CD4-positive, alpha-beta T cell treated with Interleukin-4 for 1 hour (primary cell): ENCODE measurements at regions not wholly inside any gene's neighbourhood (a gene's known extent, or its start where the extent isn't known, plus 50 kb on each side); places are given as distances from the start of the nearest gene placed in this dataset.
"Not testable (repeated sequence)": the region's sequence is repeated elsewhere in the genome, so short reads cannot be mapped to it uniquely, and the experiment has no call there.

Experiments
- DNase-seq, 2 donors: peaks; one replicate each; pipeline ENCODE4 v3.0.0-alpha.2; 2020 to 2022

GRCh38 chrX:13474164-13474516 is 95.3 kb upstream of the EGFL6 start:
- DNase-seq = peak in 1 of 2 donors; percentile 37

DNA sequence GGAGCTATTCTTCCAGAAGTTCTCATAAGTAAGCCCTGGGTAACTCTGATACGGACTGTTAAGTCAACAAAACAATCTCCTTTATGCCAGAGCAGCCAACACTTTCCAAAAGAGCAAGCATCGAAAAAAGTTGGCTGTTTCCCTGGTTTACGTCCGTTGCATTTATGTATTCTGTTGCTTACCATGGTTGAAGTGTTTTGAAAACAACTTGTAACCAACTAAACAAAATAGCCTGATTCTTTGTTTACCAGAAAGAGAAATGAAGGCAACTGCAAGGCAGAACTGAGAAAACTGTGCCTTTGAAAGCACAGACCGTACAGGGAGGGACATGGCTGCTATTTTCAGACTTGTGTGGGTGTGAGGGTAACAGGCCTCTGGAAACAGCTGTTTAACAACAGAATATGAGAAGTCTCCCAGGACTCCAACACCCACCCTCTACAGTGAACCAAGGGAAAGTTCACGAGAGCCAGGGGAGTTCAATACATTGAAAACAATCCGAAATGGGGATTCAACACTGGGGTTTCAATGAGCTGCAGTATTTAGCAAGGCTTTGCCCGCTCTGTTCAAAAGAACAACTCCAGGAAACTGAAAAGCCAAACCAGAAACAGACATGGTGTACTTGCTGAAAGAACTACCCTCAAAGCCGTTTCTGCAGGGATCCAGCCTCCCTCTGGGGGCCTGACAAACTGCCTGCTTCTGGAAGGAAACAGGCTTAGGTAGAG is 95.8 kb upstream of the EGFL6 start:
- DNase-seq = no peak

DNA sequence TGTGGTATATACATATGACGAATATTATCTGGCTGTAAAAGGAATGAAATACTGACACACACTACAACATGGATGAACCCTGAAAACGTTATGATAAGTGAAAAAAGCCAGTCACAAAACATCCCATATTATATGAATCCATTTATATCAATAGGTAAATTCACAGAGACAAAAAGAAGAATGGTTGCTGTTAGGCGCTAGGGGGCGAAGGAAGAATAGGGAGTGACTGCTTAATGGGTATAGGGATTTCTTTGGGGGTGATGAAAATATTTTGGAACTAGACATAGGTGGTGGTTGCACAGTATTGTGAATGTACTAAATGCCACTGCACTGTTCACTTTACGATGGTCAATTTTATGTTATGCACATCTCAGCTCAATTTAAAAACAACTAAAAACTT is 96.4 kb upstream of the EGFL6 start:
- DNase-seq = no peak

GRCh38 chrX:13471269-13471668 is 98.1 kb upstream of the EGFL6 start:
- no peak for DNase-seq

GRCh38 chrX:13470685-13470977 is 98.8 kb upstream of the EGFL6 start:
- DNase-seq = no peak

- DNase-seq = no peak
These were observed 99.3 kb upstream of the EGFL6 start for GRCh38 chrX:13469963-13470684.

GRCh38 chrX:13468096-13468495 is 101.3 kb upstream of the EGFL6 start:
- no peak for DNase-seq

DNA sequence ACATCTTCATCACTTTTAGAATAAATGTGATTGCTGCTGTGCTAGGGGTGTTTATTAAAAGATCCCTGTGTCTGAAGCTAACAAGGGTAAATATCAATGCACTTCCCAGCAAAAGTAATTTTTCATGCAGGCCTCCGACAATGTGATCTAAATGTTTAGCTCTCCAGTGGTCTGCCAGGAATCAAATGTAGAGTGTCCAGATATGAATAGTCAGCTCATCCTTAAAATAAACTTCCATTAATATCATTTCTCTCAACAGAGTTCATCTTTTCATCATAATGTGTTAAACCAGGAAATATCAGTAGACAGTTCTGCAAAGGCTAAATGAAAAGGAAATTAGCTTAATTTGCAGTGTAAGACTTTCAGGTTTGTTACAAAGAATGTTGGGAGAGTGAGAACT is 102.2 kb upstream of the EGFL6 start:
- no peak for DNase-seq

- no peak for DNase-seq
These were observed 104.7 kb upstream of the EGFL6 start for GRCh38 chrX:13464599-13465275.

DNA sequence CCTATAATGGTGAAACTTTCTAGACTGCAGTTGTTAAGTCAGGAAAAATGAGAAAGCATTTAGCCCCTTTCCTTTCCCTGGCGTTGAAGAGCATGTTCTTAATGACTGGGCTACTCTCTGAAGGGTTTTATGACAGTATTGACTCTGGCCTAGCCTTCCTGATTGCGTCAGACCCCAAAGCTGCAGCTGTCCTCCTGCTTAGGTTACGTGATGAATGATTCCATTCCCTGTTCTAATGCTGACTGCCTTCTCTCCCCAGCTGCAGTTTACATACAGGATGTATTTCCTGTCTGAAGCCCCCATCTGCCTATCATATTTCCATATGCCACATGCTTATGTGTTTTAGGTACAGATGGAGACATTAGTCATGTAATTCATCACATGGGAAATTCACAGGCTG is 105.8 kb upstream of the EGFL6 start:
- DNase-seq = no peak

GRCh38 chrX:13452283-13452682 is 117.1 kb upstream of the EGFL6 start:
- DNase-seq = no peak

DNA sequence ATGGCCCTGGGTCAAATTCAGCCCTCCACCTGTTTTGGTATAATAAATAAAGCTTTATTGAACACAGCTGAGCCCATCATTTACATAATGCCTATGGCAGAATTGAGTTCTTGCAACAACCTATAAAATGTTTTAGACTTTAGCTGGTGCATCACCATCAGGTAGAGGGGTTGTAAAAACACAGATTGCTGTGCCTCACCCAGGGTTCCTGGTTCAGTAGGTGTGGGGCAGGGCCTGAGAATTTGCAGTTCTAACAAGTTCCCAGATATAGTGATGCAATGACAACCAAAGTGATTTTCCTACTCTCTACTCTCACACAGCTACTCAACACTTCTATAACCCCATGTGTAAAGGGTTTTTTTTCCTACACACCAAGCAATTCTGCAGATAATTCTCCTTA is 120.0 kb upstream of the EGFL6 start:
- no peak for DNase-seq

GRCh38 chrX:13448941-13449340 is 120.5 kb upstream of the EGFL6 start:
- no peak for DNase-seq

DNA sequence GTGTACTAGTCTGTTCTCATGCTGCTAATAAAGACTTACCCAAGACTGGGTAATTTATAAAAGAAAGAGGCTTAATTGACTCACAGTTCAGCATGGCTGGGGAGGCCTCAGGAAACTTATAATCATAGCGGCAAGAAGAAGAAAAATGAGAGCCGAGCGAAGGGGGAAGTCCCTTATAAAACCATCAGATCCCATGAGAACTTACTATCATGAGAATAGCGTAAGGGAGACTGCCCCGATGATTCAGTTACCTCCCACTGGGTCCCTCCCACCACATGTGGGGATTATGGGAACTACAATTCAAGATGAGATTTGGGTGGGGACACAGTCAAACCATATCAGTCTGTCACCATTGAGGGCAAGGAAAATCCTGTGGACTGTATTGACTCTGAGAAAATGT is 121.8 kb upstream of the ATXN3L start:
- DNase-seq = not testable (repeated sequence)

DNA sequence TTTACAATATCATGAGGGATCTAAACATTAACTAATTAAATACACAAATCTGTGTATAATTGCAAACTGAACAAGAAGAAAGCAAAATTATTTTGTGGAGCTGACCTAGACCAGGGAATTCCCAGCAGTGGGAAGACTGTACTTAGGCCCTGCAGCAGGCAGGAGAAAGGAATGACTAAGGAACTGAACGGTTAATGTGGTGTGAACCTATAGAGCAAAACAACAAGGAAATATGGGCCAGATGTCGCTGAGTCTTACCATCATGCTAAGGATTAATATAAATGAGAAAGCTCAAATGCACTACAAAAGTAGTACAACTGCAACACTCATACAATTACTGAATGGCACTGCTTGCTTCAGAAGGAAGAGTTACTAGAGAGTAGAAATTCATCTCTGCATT is 120.3 kb upstream of the ATXN3L start:
- DNase-seq = no peak

GRCh38 chrX:13433298-13433605 is 113.4 kb upstream of the ATXN3L start:
- DNase-seq = no peak

GRCh38 chrX:13432414-13433297 is 112.8 kb upstream of the ATXN3L start:
- DNase-seq = no peak

- no peak for DNase-seq
These were observed 110.4 kb upstream of the ATXN3L start for GRCh38 chrX:13430136-13430827.

GRCh38 chrX:13428053-13428786 is 108.4 kb upstream of the ATXN3L start:
- no peak for DNase-seq

DNA sequence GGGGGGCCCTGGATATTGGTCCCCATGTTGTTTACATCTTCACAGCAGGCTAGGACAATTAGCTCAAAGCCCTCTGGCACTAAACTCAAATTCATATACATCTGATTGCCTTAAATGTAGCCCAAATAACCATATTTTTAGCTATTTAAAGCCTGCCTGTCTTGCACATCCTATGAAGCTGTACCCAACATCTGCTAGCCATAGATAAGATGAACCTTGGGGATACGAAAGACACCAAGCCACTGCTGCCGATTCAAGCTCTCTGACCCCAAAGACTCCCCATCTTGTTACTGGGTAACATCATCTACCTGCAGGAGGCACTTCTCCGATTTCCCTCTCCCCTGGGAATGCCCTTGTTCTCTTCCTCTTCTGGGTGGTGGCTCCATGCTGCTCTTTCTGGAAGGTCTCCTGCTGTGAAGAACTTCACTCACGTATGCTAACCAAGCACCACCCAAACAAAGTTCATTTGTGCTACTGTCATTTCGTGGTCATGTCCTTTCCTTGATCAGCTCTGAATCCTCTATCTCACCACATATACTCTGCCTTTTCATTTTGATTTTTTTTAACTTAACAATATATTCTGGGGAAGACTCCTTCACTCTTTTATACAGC is 107.7 kb upstream of the ATXN3L start:
- DNase-seq = no peak

DNA sequence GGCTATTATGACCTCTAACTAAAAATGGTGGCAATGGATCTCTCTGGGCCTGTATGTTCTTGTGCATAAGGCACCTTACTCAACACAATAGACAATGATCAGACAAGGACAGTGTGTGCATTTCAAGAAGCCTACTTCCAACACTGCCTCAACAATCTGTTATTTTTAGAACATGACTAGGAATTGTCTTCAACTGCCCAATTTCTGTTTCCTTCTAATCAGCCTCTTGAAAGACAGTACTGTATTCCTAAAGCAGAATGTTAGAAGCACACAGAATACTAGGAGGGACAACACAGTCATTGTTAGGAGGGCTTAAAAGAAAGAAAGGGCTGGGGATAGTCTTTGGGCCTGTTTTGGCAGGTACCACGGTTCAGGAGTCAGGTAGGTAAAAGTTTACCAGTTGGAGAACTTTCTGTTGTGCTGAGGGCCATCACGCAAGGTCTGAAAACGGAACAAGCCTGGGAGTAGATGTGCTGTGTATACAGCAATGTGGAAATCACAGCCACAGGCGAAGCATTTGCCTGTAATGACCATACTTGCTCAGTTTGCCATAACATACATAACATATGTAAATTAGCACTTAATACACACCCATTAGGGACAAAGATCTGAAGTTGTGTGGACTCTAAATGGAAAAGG is 100.8 kb upstream of the ATXN3L start:
- DNase-seq = no peak
